Eye (tissue), 1 donor: ENCODE measurements at regions not wholly inside any gene's neighbourhood (a gene's known extent, or its start where the extent isn't known, plus 50 kb on each side); places are given as distances from the start of the nearest gene placed in this dataset.

Experiments
- DNase-seq: peaks from one replicate; pipeline ENCODE4 v3.0.0-alpha.2; 2015

GRCh38 chr10:71025535-71025934 is 137.2 kb upstream of the PCBD1 start:
- DNase-seq, result no peak

DNA sequence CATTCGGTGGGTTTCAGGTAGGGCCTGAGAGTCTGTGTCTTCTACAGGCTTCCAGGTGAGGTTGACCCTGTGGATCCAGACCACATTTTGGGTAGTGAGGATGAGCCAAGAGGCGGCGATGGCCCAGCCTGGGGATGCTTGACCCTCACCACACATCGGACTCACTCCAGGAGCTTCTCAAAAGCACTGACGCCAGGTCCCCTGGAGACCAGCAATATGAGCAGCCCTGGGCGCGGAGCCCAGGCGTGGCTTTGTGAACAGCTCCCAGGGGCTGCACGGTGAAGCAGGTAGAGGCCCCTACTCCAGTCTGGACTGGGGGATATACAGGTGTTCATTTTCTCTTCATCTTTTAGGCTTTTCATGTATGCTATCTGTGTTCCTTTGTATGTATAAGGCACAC is 139.7 kb upstream of the PCBD1 start:
- DNase-seq, result no peak

DNA sequence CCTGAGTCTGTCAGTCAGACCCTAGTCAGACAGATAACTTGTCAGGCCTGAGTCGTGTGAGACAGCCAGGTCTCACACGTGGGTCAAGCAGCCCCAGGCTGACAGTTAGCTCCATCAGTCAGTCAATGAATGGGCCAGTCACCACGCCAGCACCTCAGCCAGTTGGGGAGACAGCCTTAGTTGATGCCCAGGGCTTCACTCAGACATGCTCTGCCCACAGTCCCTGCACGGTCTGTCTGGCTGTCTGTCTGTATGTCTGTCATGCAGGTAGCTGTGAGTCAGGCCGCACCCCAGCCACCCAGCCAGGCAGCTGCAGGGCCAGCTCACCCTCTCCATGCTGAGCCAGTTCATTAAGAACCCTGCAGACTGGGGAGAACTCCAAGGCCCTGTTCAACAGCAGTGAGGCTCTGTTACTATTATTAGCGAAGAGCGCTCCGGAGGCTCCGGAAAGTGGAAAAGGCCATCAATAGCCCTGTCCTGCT is 141.1 kb upstream of the PCBD1 start:
- DNase-seq, result no peak

DNA sequence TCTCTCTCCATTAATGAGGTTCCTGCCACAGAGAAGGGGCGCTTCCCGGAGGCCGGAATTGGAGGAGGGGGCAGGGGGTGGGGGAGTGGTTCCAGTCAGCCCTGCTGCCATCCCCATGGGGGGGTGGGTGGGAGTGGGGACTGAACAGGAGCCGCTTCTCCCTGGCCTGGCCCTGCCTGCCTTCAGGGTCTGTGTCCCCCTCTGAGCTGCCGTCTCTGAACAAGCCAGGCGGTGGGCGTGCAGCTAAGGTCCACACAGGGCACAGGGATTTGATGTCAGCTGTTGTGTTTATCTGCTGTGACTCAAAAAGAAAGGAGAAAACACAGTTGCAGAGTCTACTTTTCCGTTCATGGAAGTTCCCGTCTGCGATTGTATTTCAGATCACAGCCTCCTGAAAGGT is 141.5 kb upstream of the PCBD1 start:
- DNase-seq, result no peak

DNA sequence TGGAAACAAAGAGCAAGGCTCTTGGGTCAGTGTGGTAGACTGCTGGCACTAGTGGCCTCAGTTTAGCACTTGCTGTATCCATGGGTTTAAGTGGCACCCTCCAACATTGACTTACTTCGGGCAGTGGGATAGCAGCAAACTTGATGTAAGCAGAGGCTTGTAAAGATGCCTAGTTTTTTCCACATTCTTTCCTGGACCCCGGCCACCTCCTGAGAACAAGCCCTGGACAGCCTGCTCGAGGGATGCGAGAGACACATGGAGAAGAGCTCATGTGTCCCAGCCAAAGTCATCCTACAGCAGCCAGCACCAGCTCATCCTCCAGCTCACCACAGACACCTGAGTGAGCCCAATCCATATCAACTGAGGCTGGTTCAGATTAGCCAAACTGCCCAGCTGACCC is 142.7 kb upstream of the PCBD1 start:
- no peak for DNase-seq

DNA sequence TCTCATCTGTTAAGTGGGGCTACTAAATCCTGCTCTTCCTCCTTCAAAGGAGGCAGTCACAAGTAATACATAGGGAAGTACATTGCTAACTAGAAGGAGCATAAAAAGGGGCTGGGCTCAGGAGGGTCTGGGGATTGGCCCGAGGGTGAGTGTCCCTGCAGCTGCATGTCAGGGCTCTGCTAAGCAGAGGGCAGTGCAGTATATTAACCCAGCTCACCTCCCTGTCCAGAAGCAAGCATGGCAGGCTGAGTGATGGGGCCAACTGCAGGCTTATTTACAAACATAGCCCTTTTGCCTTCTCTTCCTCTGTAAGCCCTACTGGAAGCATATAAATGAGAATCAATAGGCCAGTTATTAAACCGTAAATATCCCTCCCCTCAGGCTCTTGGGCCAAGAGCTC is 143.2 kb upstream of the PCBD1 start:
- DNase-seq, result no peak

DNA sequence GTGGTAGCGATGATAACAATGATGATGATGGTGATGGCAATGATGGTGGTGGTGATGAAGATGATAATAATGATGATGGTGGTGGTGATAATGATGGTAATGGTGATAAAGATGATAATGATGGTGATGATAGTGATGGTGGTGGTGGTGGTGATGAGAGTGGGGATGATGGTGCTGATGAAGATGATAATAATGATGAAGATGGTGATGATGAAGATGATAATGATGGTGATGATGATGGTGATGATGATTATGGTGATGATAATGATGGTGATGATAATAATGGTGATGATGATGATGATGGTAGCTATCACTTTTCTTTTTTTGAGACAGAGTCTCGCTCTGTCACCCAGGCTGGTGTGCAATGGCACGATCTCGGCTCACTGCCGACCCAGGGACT is 144.5 kb upstream of the PCBD1 start:
- no peak for DNase-seq

DNA sequence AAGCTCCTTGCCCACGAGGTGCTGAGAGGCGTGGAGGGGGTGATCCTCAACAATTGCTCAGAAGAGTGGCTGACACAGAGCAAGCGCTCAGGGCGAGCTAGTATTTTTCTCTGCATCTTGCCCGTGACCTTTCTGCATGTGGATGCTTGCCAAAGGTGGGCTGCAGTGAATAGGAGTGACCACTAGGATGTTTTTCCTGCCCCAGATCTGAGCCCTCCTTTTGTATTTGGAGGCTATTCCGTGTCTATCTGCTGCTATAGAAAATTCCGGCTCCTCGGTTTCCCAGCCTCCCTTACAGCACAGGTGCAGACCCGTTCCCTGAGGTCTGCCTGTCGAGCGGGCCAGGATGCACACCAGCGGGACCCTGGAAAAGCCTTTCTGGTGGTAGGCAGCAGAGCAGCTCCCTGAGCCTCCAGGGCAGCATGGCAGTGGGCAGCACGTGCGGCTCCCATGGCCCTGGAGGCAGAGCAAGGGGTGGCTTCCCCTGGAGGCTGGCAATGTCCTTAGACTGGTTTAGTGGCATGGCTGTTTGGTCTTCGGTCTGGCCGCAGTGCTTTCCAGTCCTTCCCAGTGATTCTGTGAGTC is 145.1 kb upstream of the PCBD1 start:
- no peak for DNase-seq

GRCh38 chr10:71035511-71036296 is 147.3 kb upstream of the PCBD1 start:
- DNase-seq, result no peak

DNA sequence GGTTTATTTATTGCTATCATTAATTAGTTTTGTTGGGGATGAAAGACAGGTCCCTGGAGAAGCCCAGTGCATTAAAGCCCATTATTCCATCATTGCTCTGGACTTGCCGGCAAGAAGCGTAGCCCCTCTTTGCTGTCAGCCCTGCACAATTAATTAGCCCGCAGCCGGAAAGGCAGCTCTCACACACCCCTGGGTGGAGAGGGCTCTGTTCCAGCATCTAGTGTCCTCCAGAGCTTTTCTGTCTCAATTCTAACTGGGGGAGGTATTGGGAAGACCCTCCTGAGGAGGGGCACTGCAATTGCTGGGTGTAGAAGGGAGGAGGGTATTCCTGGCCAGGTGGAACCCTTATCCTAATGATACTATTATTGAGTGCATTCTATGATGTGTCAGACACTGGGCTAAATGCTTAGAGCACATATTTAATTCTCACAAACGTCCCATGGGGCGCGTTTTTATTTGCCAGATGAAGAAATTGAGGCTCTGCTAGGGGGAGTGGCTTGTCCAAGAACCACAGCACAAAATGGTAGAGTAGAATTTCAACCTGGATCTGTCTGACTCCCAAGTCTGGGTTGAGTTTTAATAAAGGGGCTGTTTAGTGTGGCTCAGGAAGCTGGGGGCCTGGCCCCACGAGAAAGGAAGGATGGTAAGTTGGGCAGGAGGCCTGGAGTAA is 148.1 kb upstream of the PCBD1 start:
- no peak for DNase-seq

DNA sequence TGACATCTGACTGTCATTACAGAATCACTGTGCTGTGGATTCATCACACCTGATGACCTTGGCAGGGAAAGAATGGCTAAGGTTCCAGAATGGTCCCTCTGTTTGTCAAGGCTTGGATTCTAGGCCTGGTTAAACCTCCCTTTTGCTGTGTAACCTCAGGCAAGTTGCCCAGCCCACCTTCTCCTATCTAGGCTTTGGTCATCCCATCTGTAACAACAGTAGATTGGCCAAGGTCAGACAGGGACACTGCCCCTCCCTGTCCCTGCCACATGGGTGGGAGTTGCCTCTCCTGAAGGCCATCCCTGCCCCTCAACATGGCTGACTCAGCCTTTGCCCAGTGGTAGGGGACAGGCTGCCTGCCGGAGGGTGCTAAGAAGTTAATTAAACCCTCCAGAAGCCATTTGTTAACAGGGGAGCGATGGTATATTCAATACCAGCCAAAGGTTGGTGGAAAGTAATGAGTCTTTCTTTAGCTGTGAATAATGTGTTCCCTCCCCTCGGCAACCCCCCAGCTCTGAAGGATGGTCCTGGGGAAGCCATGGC is 149.8 kb upstream of the PCBD1 start:
- DNase-seq, result no peak

DNA sequence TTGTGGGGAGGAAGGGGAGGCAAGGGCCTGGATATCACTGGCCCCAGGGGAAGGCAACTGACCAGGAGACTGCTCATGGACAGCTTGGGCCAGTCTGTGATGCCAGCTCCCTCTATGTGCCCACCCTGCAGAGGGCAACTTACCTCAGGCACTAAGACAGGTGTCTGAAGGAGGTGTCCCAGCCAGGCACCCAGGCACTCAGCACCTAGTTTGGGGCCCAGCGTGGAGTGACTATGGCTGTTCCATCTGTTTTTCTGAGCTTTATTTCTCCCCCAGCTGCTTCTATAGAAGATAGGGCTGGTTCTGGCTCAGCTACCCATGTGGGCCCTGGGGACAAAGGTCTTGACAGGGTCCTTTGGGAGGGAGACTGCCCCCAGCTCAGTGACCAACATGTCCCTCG is 150.6 kb upstream of the PCBD1 start:
- no peak for DNase-seq

- no peak for DNase-seq
Observed at GRCh38 chr10:71039551-71039950, 151.2 kb upstream of the PCBD1 start.

DNA sequence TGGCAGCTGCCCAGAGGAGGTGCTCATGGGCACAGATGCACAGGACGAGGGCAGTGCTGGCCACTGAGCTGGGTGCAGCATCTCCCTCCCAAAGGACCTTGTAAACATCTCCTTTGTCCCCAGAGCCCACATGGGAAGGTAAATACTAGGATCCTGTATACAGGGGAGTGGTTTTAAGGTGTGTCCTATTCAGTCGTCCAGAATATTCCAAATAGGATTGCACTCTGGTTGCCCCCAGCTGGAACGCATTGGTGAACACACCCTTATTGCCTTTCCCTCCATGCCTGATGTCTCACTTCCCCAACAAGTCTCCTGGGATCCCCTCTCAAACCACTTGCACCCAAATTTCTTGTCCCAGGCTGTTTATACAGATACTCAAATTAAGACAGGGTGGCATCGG is 152.0 kb upstream of the PCBD1 start:
- no peak for DNase-seq

DNA sequence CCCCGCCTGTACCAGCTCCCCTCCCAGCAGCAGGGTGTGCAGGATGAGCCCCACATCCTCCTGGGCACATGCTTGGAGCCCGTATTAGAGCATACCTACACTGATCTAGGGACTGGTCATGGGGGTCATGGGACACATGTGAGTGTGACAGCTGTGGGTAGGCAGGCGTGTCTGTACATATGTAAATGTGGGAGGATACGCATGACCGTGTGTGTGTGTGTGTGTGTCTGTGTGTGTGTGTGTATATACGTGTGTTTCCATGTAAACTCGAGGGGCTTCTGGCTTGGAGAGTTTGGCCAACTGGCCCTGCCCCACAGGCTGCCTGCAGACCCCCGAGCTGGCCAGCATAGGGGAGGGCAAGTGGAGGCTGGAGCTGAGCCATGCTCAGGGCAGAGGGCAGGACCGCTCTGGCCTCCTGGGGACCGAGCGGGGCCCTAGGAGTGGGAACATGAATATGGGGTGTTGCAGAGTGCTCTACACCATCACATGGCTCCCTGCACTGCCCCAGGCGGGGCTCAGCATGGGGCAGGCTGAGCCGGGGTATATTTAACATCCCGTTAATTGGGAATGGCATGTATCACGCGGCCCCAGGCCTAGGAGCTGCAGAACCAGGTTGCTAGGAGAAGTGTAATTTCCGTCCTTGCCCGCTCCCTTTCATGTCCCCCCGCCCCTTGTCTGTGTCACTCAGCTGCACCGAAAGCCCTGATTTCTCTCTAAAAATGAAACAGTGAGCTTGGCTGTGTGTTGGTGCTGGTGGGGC is 152.7 kb upstream of the PCBD1 start:
- peak; percentile 87 for DNase-seq

- no peak for DNase-seq
Observed at GRCh38 chr10:71042216-71042615, 153.9 kb upstream of the PCBD1 start.

GRCh38 chr10:71042699-71043098 is 154.3 kb upstream of the PCBD1 start:
- no peak for DNase-seq

DNA sequence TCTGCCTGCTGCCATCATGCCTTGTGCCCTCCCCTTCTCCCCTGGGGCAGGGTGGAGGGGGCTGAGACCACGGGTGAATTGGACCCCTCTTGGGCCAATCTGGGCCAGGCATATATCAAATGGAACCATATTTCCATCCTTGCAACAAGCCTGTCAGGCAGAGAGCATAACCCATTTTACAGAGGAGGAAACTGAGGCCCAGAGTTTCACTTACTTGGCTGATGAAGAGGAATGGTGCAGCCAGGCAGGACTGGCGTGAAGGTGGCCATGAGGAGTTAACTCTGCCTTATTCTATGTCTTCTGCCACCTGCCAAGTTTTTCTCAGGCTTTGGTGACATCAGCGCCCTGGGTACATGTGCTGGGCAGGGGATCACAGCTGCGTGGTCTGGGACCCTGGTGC is 155.5 kb upstream of the PCBD1 start:
- no peak for DNase-seq

DNA sequence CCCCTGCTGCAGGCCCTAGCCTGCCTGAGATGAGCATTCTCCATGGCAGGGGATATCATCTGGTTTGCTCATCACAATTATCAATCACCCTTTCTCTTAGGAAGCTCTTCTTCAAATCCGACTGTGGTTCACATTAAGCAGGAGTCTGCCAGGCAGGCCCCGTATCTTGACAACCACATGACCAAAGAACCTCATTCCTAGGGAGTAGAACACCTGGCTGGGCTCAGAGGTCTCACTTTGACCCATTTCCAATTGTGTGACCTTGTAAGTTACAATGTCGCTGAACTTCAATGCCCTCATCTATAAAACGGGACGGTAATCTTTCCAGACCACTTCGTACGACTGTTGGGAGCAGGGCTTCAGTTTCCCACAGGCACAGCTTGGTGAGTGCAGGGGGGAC is 156.4 kb upstream of the PCBD1 start:
- no peak for DNase-seq

- DNase-seq, result no peak
Observed at GRCh38 chr10:71045204-71045809, 156.9 kb upstream of the PCBD1 start.

DNA sequence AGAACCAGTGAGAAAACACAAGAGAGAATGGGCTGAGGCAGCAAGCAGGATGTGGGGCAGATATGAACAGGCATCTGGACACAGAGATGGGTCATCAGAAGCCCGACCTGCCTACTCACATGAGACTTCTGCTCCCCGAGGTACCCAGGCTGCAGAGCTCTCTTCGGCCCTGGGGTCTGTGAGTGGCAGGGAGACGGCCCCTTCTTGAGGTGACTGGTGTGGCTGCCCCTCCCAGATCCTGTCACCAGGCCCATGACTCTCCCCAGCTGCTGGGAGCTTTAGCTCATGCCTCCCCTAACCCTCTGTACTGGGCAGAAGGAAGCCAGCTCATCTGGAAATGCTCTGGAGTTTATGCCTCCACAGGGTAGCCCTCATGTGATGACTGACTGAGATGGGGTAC is 157.6 kb upstream of the PCBD1 start:
- DNase-seq, result no peak

DNA sequence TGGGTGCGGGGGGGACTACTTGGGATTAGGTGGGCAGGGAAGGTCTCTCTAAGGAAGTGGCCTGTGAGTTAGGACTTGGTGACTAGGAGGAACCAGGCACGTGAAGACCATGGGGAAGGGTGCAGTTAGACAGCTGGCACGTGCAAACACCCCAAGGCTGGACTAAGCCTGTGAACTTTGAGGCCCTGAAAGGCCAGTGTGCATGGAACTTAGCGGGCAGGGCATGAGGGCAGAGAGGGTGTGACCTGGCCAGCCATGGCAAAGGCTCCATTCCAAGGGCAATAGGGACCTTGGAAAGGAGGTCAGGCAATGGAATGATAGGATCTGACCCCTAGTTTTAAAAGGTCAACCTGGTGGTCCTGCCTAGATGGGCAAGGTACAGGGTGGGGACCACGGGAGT is 158.4 kb upstream of the PCBD1 start:
- DNase-seq, result no peak
